Natural killer cell (primary cell): ENCODE measurements at regions not wholly inside any gene's neighbourhood (a gene's known extent, or its start where the extent isn't known, plus 50 kb on each side); places are given as distances from the start of the nearest gene placed in this dataset.
A peak's percentile ranks its signal among the peaks of the same experiment; 100 is the strongest.

Experiments
- ATAC-seq, 3 donors: fragments of 150-1000 bp in 2 of 3; fragments of 200-7000 bp in 1 of 3; cut with Tn5 transposase; 1 replicate in 1 of 3; 2 replicates in 2 of 3; pipeline ENCODE4 v1.10.0; 2021; ENCODE audit warnings: mild to moderate bottlenecking in 2 of 3, moderate library complexity in 2 of 3
- DNase-seq, 2 donors: peaks; one replicate each; pipeline versions ENCODE4 v3.0.0 to v3.0.0-alpha.2; 2013 to 2021; ENCODE audit warnings: mixed read lengths in 1 of 2
- H3K27ac ChIP-seq: one replicate; pipeline ENCODE4 v1.5.1; 2013; ENCODE audit warnings: mild to moderate bottlenecking, low read length
- H3K27me3 ChIP-seq: one replicate; pipeline ENCODE4 v1.6.1; 2013; ENCODE audit warnings: low read length; ENCODE audit not compliant: control insufficient read depth, insufficient read depth
- H3K36me3 ChIP-seq: one replicate; pipeline ENCODE4 v1.6.1; 2013; ENCODE audit warnings: low read length; ENCODE audit not compliant: control insufficient read depth, insufficient read depth
- H3K4me1 ChIP-seq: one replicate; pipeline ENCODE4 v1.6.1; 2013; ENCODE audit warnings: low read length; ENCODE audit not compliant: control insufficient read depth, insufficient read depth
- H3K4me3 ChIP-seq: one replicate; pipeline ENCODE4 v1.5.1; 2013; ENCODE audit warnings: low read length
- H3K9me3 ChIP-seq: one replicate; pipeline ENCODE4 v1.6.1; 2013; ENCODE audit warnings: low read length; ENCODE audit not compliant: control insufficient read depth, insufficient read depth
- H3K27ac Mint-ChIP-seq, 2 donors: one replicate each; pipeline ENCODE4 v1.8.0; 2022; ENCODE audit warnings: mild to moderate bottlenecking in 2 of 2, mixed read lengths in 2 of 2, moderate library complexity in 1 of 2
- H3K27me3 Mint-ChIP-seq, 2 donors: one replicate each; pipeline ENCODE4 v1.8.0; 2022; ENCODE audit warnings: low read depth in 2 of 2, mixed read lengths in 2 of 2
- H3K36me3 Mint-ChIP-seq: one replicate; pipeline ENCODE4 v1.8.0; 2022; ENCODE audit warnings: mixed read lengths
- H3K4me1 Mint-ChIP-seq, 2 donors: one replicate each; pipeline ENCODE4 v1.8.0; 2022; ENCODE audit warnings: mixed read lengths in 2 of 2
- H3K4me3 Mint-ChIP-seq: one replicate; pipeline ENCODE4 v1.8.0; 2022; ENCODE audit warnings: mild to moderate bottlenecking, moderate library complexity, mixed read lengths
- H3K9me3 Mint-ChIP-seq, 2 donors: one replicate each; pipeline ENCODE4 v1.8.0; 2022; ENCODE audit warnings: mixed read lengths in 2 of 2
- WGBS: methylation state at CpG from one replicate; pipeline ENCODE4 v1.1.7; 2013; ENCODE audit warnings: missing lambda C conversion rate; ENCODE audit not compliant: insufficient coverage; 5-methylcytosine and 5-hydroxymethylcytosine counted together
- intact Hi-C: fragments of 100-400 bp; cut with micrococcal nuclease; formaldehyde crosslinking; loops from one replicate; pipeline ENCODE4 v1.14.2; 2022
- TF ChIP-seq, protein P1 (sequence below): fragments of 200-600 bp; IDR thresholded peaks from one replicate; pipeline ENCODE4 v1.8.0; 2022; ENCODE audit warnings: antibody characterized with exemption

DNA sequence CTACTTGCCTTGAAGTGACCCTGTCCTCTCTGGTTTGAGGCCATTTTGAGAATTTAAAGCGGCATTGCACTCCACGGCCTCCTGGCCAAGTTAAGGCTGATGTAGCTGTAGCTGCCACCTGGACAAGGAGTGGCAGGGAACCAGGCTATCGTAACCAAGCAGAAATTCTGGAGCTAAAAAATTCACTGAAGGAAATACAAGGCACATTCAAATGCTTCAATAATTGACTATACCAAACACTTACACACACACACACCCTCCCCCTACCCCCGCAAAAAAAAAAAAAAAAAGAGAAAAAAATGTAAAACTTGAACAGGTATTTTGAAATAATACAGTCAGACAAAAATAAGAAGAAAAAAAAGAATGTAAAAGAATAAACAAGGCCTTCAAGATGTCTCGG lies 409.0 kb upstream of the SEMA3A start:
- TF ChIP-seq, protein P1, sequence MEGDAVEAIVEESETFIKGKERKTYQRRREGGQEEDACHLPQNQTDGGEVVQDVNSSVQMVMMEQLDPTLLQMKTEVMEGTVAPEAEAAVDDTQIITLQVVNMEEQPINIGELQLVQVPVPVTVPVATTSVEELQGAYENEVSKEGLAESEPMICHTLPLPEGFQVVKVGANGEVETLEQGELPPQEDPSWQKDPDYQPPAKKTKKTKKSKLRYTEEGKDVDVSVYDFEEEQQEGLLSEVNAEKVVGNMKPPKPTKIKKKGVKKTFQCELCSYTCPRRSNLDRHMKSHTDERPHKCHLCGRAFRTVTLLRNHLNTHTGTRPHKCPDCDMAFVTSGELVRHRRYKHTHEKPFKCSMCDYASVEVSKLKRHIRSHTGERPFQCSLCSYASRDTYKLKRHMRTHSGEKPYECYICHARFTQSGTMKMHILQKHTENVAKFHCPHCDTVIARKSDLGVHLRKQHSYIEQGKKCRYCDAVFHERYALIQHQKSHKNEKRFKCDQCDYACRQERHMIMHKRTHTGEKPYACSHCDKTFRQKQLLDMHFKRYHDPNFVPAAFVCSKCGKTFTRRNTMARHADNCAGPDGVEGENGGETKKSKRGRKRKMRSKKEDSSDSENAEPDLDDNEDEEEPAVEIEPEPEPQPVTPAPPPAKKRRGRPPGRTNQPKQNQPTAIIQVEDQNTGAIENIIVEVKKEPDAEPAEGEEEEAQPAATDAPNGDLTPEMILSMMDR: no peak
- DNase-seq: no peak
- no peaks in the 10 kb centered on the region for H3K4me1 Mint-ChIP-seq
- H3K36me3 ChIP-seq: no peaks in the 10 kb centered on the region
- H3K4me3 ChIP-seq: no peak overlapping the region
- H3K27me3 Mint-ChIP-seq: no peaks in the 10 kb centered on the region
- H3K36me3 Mint-ChIP-seq: peaks cover 8% of the 10 kb centered on the region
- no peak overlapping the region for H3K27ac Mint-ChIP-seq
- no peak overlapping the region for H3K27ac ChIP-seq
- 96% methylated on average over 3 of the region's 5 CpGs for WGBS
- H3K9me3 Mint-ChIP-seq: peaks cover 12 to 17% of the 10 kb centered on the region in 2 donors
- H3K4me3 Mint-ChIP-seq: no peak overlapping the region
- H3K9me3 ChIP-seq: peaks cover 8% of the 10 kb centered on the region
- intact Hi-C loops: no loop called here
- no peaks in the 10 kb centered on the region for H3K27me3 ChIP-seq
- ATAC-seq: no peak
- no peaks in the 10 kb centered on the region for H3K4me1 ChIP-seq

DNA sequence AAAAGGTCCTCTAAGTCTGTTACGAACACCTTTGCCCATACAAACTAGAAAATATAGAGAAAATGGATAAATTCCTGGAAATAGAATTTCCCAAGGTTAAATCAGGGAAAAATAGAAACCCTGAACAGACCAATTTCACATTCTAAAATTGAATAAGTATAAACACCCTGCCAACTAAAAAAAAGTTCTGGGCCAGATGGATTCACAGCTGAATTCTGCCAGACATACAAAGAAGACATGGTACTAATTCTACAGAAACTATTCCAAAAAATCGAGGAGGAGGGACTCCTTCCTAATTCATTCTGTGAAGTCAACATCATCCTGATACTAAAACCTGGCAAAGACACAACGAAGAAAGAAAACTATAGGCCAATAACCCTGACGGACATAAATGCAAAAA lies 400.4 kb upstream of the SEMA3A start:
- intact Hi-C loops: no loop called here
- TF ChIP-seq, protein P1: no peak

DNA sequence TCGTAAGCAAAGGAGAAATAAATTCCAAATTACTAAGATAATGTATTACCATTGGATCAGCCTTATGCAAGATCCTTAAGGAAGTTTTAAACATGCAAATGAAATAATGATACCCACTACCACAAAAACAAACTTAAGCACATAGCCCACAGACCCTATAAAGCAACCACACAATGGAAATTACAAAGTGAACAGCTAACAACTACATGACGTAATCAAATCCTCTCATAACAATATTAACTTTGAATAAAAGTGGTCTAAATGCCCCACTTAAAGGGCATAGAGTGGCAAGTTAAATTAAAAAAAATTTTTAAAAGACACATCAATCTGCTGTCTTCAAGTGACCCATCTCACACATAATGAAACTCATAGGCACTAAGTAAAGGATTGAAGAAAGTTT lies 397.3 kb upstream of the SEMA3A start:
- peaks cover 6% of the 10 kb centered on the region for H3K36me3 Mint-ChIP-seq
- intact Hi-C loops: no loop called here
- Histone ChIP-seq H3K36me3 (no peaks in the 10 kb centered on the region), H3K4me1 (no peaks in the 10 kb centered on the region), H3K27ac (no peak overlapping the region), H3K27me3 (no peaks in the 10 kb centered on the region), H3K9me3 (peaks cover 6% of the 10 kb centered on the region), H3K4me3 (no peak overlapping the region)
- peaks cover 11 to 19% of the 10 kb centered on the region in 2 donors for H3K9me3 Mint-ChIP-seq
- no peak for DNase-seq
- TF ChIP-seq, protein P1: no peak
- WGBS: 67% methylated on average over 1 of the region's 2 CpGs
- no peak overlapping the region for H3K27ac Mint-ChIP-seq
- ATAC-seq: no peak
- H3K4me3 Mint-ChIP-seq: no peak overlapping the region
- H3K27me3 Mint-ChIP-seq: no peaks in the 10 kb centered on the region
- H3K4me1 Mint-ChIP-seq: no peaks in the 10 kb centered on the region

More for the DNA sequence above, 400.4 kb upstream of the SEMA3A start:
- 76% methylated on average over 3 of the region's 4 CpGs for WGBS
- no peaks in the 10 kb centered on the region for H3K27me3 ChIP-seq
- H3K4me3 Mint-ChIP-seq: no peak overlapping the region
- H3K4me3 ChIP-seq: no peak overlapping the region
- H3K36me3 Mint-ChIP-seq: peaks cover 6% of the 10 kb centered on the region
- H3K9me3 ChIP-seq: no peaks in the 10 kb centered on the region
- DNase-seq: no peak
- H3K27me3 Mint-ChIP-seq: no peaks in the 10 kb centered on the region
- H3K4me1 ChIP-seq: no peaks in the 10 kb centered on the region
- no peak for ATAC-seq
- no peak overlapping the region for H3K27ac ChIP-seq
- no peaks in the 10 kb centered on the region for H3K4me1 Mint-ChIP-seq
- H3K36me3 ChIP-seq: no peaks in the 10 kb centered on the region
- H3K27ac Mint-ChIP-seq: no peak overlapping the region
- H3K9me3 Mint-ChIP-seq: peaks cover 12 to 18% of the 10 kb centered on the region in 2 donors

DNA sequence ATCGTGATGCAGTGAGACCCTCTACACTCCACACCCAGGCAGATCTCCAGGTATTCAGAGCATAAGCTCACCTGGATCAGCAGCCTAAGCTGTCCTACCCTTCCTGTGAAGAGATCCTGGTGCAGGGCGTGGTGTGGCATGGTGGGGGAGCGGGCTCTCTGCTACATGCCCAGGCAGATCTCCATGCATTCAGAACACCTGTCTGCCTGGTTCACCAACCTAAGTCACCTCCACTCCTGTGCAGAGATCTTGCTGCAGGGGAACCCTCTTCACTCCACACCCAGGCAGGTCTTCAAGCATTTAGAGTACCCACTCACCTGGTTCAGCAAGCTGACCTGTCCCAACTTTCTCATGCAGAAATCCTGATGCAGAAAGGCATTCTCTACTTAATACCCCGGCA lies 394.4 kb upstream of the SEMA3A start:
- H3K27me3 Mint-ChIP-seq: no peaks in the 10 kb centered on the region

More for the DNA sequence above, 394.4 kb upstream of the SEMA3A start:
- DNase-seq (peak in 1 of 2 donors; percentile 2), ATAC-seq (no peak)
- Histone ChIP-seq H3K36me3 (no peaks in the 10 kb centered on the region), H3K27ac (no peak overlapping the region), H3K4me3 (no peak overlapping the region), H3K4me1 (no peaks in the 10 kb centered on the region), H3K27me3 (no peaks in the 10 kb centered on the region), H3K9me3 (peaks cover 9% of the 10 kb centered on the region)
- intact Hi-C loops: no loop called here
- no peak overlapping the region for H3K4me3 Mint-ChIP-seq
- H3K36me3 Mint-ChIP-seq: peaks cover 1% of the 10 kb centered on the region
- no peaks in the 10 kb centered on the region for H3K4me1 Mint-ChIP-seq
- H3K27ac Mint-ChIP-seq: no peak overlapping the region
- peaks cover 17 to 21% of the 10 kb centered on the region in 2 donors for H3K9me3 Mint-ChIP-seq
- 82% methylated on average over 4 of the region's 4 CpGs for WGBS
- TF ChIP-seq, protein P1: no peak
